Heart right ventricle (tissue), 16 donors: ENCODE measurements at regions not wholly inside any gene's neighbourhood (a gene's known extent, or its start where the extent isn't known, plus 50 kb on each side); places are given as distances from the start of the nearest gene placed in this dataset.

Source experiments
- ATAC-seq, 8 donors: fragments of 200-7000 bp; cut with Tn5 transposase; one replicate each; pipeline ENCODE4 v1.9.1; 2020; ENCODE audit warnings: mild to moderate bottlenecking in 8 of 8, moderate library complexity in 8 of 8, moderate number of reproducible peaks in 1 of 8
- DNase-seq, 2 donors: peaks; one replicate each; pipeline ENCODE4 v3.0.0-alpha.2; 2020
- H3K27ac ChIP-seq, 10 donors: fragments of 200-600 bp; sonication (generic) in 2 of 10; one replicate each; pipeline versions ENCODE4 v1.5.0 to v1.8.0; 2020 to 2022; ENCODE audit warnings: mild to moderate bottlenecking in 3 of 10
- H3K27me3 ChIP-seq, 7 donors: fragments of 200-600 bp; one replicate each; pipeline ENCODE4 v1.8.0; 2021 to 2022; ENCODE audit warnings: mild to moderate bottlenecking in 2 of 7
- H3K36me3 ChIP-seq, 9 donors: fragments of 200-600 bp; sonication (generic) in 1 of 9; one replicate each; pipeline versions ENCODE4 v1.5.0 to v1.8.0; 2020 to 2022; ENCODE audit warnings: mild to moderate bottlenecking in 2 of 9
- H3K4me1 ChIP-seq, 9 donors: fragments of 200-600 bp; sonication (generic) in 1 of 9; one replicate each; pipeline versions ENCODE4 v1.5.0 to v1.8.0; 2020 to 2022; ENCODE audit warnings: mild to moderate bottlenecking in 4 of 9
- H3K4me3 ChIP-seq, 10 donors: fragments of 200-600 bp; sonication (generic) in 2 of 10; one replicate each; pipeline versions ENCODE4 v1.5.0 to v1.8.0; 2020 to 2022; ENCODE audit warnings: mild to moderate bottlenecking in 7 of 10, moderate library complexity in 2 of 10
- H3K9me3 ChIP-seq, 11 donors: fragments of 200-600 bp in 10 of 11; sonication (generic) in 2 of 11; one replicate each; pipeline versions ENCODE4 v1.5.0 to v1.8.0; 2013 to 2022; ENCODE audit warnings: mild to moderate bottlenecking in 2 of 11, control low read depth in 1 of 11, moderate library complexity in 1 of 11
- CTCF ChIP-seq, 9 donors: fragments of 200-600 bp; sonication (generic) in 2 of 9; IDR thresholded peaks; one replicate each; pipeline versions ENCODE4 v1.5.0 to v1.8.0; 2021 to 2022; ENCODE audit warnings: antibody characterized with exemption in 9 of 9, mild to moderate bottlenecking in 5 of 9, moderate library complexity in 1 of 9
- WGBS, 2 donors: extraction: QIAGEN DNeasy Blood & Tissue Kit; methylation state at CpG; one replicate each; pipeline ENCODE4 v1.1.7; 2013; ENCODE audit warnings: inconsistent platforms in 1 of 2; 5-methylcytosine and 5-hydroxymethylcytosine counted together
- intact Hi-C, 10 donors: fragments of 100-400 bp; cut with DNase I; formaldehyde crosslinking; loops; one replicate each; pipeline versions ENCODE4 v1.11.1 to v1.14.2; 2022
- donor health status: Arrhythmogenic right ventricular cardiomyopathy.
- donor health status: ischemic (EF 13 %, LVEDD 7.1; RV severe dilation, severe dysfunction).
- donor health status: healthy with polysubstance abuse.
- donor health status: DM: no; HTN: yes; CAD: no.
- donor health status: DM: no; HTN: no; CAD: no.
- donor health status: ischemic (EF 25% LVEDD 6.9; RV normal size, moderate dysfunction).
- donor health status: ischemic (EF 25% LVEDD 5.7; RV mildly dilated, moderate dysfunction).
- donor health status: healthy.
- donor health status: DM: yes; HTN: yes; CAD: no.
- donor health status: Ischemic cardiomyopathy.
- donor health status: ischemic (EF 35%, LVEDD 5.7; RV mildly dilated, moderate dysfunction).
- donor health status: nonischemic (EF 11% LVEDD 7.7; RV severe dilation, severe dysfunction).
- donor health status: DM: yes; HTN: yes; CAD: no.
- donor health status: PGD.
- donor health status: ischemic (EF 29% LVEDD 5.4; RV normal size, mild dysfunction).
- donor health status: nonischemic (EF 23%, LVEDD 6.1; RV moderate dilation, normal function).

GRCh38 chr2:82062463-82062862 is 1757.9 kb upstream of the LRRTM1 start:
- intact Hi-C loops: no loop called here
- no peak overlapping the region for H3K4me3 ChIP-seq
- no peak for ATAC-seq
- no peaks in the 10 kb centered on the region for H3K27me3 ChIP-seq
- H3K4me1 ChIP-seq: no peaks in the 10 kb centered on the region
- no peak for DNase-seq
- WGBS, 2 donors: 51 to 66% methylated on average over 2 of the region's 2 CpGs
- no peak for TF ChIP-seq CTCF (IDR thresholded peaks at IDR 0.05)
- no peaks in the 10 kb centered on the region for H3K9me3 ChIP-seq
- no peak overlapping the region for H3K27ac ChIP-seq
- no peaks in the 10 kb centered on the region for H3K36me3 ChIP-seq

- TF ChIP-seq CTCF (IDR thresholded peaks at IDR 0.05): no peak
- no peak for DNase-seq
- ATAC-seq: no peak
- Histone ChIP-seq H3K36me3 (no peaks in the 10 kb centered on the region), H3K27me3 (no peaks in the 10 kb centered on the region), H3K27ac (no peak overlapping the region), H3K9me3 (no peaks in the 10 kb centered on the region), H3K4me1 (no peaks in the 10 kb centered on the region), H3K4me3 (no peak overlapping the region)
- intact Hi-C loops: no loop called here
- 60 to 69% methylated on average over 4 of the region's 4 CpGs for WGBS, 2 donors
Observed at GRCh38 chr2:82055846-82056245, 1751.3 kb upstream of the LRRTM1 start.

GRCh38 chr2:82043867-82044266 is 1739.3 kb upstream of the LRRTM1 start:
- Histone ChIP-seq H3K27ac (no peak overlapping the region), H3K27me3 (no peaks in the 10 kb centered on the region), H3K4me3 (no peak overlapping the region), H3K36me3 (no peaks in the 10 kb centered on the region), H3K4me1 (no peaks in the 10 kb centered on the region), H3K9me3 (peaks cover 0 to 54% (median 0%) of the 10 kb centered on the region in 11 donors)
- ATAC-seq (no peak), DNase-seq (no peak)
- 89 to 90% methylated on average over 2 of the region's 2 CpGs for WGBS, 2 donors
- intact Hi-C loops: loop anchor here in 1 of 10 donors (10.0 kb wide), 1 partner anchor 61 kb away; no protein-coding TSS in a partner anchor
- no peak for TF ChIP-seq CTCF (IDR thresholded peaks at IDR 0.05)

- Histone ChIP-seq H3K27me3 (no peaks in the 10 kb centered on the region), H3K36me3 (no peaks in the 10 kb centered on the region), H3K27ac (no peak overlapping the region), H3K9me3 (peaks cover 0 to 27% (median 0%) of the 10 kb centered on the region in 11 donors), H3K4me3 (no peak overlapping the region), H3K4me1 (no peaks in the 10 kb centered on the region)
- intact Hi-C loops: no loop called here
- ATAC-seq (no peak), DNase-seq (no peak)
- no peak for TF ChIP-seq CTCF (IDR thresholded peaks at IDR 0.05)
- WGBS, 2 donors: 73 to 75% methylated on average over 5 of the region's 5 CpGs
Observed at GRCh38 chr2:82027921-82028615, 1723.5 kb upstream of the LRRTM1 start.
